ENCODE measurements at regions not wholly inside any gene's neighbourhood (a gene's known extent, or its start where the extent isn't known, plus 50 kb on each side); places are given as distances from the start of the nearest gene placed in this dataset.

- no peak for DNase-seq
Observed at GRCh38 chr2:239619369-239619768, 218.5 kb upstream of the HDAC4 start.

DNA sequence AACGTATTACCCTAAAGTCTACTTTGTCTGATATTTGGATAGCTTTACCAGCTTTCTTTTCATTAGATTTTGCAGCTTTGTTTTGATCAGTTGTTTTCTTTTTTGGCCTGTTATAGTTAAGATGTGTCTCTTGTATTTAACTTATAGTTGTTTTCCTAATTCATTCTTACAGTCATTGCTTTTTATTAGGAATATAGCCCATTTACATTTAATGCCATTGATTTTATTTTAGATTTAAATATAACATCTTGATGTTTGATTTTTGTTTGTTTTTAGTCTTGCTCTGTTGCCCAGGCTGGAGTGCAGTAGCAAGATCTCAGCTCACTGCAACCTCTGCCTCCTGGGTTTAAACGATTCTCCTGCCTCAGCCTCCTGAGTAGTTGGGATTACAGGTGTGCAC lies 215.9 kb upstream of the HDAC4 start:
- DNase-seq = no peak

GRCh38 chr2:239612133-239612532 lies 211.3 kb upstream of the HDAC4 start:
- no peak for DNase-seq

GRCh38 chr2:239611222-239611795 lies 210.5 kb upstream of the HDAC4 start:
- no peak for DNase-seq

DNA sequence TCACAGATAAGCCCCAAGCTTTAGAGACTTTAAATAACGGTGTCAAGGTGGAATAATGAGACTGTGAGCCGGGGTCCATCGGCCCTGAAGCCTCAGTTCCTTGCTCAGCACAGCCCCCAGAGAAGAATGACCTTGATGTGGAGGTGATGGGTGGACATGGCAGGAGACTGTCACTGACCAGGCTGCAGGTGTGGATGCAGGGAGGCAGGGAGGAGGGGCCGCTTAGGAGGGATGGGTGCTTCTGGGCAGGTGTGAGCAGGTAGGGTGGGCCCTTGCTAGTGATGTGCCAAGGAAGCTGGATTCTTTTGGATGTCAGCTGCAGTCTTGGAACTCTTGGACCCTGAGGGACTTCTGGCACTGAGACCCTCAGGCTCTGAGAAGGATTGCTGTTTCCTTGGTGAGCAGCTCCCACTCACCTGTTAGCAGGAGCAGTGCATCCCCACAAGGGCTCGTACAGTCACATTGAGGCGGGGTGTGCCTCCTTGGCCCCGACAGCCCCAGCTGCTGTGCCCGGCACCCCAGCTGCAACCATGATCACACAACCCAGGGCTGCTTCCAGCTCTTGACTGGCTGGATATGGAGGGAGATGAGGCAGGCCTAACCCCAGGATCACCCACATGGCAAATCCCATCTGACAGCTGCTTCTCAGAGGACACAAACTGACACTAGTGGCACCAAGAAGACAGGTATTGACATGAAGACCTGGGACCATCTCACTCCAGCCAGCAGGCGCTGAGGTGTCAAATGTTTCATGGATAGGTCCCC lies 209.8 kb upstream of the HDAC4 start:
- DNase-seq = no peak

- no peak for DNase-seq
Observed at GRCh38 chr2:239609607-239610310, 208.9 kb upstream of the HDAC4 start.

DNA sequence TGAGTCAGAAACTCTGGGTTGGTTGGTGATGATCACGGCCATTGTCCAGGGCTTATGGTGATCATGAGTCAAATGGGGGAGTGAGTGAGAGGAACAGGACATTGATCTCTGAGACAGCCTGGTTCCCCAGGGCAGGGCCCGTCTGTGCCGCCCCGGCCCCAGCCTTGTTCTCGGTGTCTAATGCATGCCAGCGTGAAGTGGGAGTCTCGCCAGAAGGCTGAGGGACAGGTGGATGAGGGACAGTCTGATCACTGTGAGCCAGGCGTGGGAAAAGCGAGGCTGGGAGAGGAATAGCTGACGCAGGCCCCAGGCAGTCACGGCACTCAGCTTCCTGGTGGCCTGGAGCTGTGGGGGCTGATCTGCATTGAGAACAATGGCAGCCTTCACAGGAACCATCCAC lies 208.3 kb upstream of the HDAC4 start:
- peak; percentile 75 for DNase-seq

GRCh38 chr2:239608723-239609122 lies 207.9 kb upstream of the HDAC4 start:
- no peak for DNase-seq

DNA sequence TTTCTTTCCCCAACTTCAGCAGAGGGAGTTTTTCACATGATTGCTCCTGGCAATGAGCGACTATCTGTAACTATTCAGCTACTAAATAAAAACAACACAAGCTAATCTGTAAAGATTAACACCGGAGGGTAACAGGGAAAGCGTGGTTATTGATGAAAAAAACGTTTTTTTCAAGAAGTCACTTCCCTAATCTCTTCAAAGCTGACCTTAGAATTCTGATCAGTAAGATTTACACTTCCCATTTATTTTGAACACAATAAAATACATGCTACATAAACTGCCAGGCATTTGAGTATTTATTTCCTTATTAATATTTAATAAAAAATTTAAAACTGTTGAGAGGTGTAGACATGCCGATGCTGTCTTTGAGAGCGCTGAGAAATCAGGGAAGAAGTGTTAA lies 207.4 kb upstream of the HDAC4 start:
- DNase-seq = no peak

GRCh38 chr2:239607517-239608191 lies 206.8 kb upstream of the HDAC4 start:
- no peak for DNase-seq

DNA sequence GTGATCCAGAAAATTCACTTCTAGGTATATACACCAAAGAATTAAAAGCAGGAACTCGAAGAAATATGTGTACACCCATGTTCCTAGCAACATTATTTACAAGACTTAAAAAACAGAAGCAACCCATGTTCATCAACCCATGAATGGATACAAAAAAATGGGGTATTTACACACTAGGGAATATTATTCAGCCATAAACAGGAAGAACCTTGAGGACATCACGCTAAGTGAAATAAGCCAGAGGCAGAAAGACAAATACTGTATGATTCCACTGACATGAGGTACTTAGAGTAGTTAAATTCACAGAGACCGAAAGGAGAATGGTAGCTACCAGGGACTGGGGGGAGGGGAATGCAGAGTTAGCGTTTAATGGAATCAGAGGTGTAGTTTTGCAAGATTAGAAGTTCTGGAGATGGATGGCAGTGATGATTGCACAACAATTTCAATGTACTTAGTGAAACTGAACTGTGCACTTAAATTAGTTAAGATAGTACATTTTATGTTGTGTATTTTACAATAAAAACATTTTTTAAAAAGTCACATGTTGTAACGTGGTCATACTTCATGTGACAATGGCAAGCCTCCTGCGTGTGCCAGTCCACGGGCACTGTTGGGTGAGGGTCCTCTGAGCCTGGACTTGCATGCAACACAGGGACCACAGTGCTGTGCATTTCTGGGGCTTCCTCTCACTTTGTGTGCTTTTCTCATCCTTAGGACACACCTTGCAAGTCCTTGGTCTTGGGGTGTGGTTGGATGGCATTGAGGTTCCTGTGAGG lies 206.1 kb upstream of the HDAC4 start:
- no peak for DNase-seq

GRCh38 chr2:239605976-239606375 lies 205.2 kb upstream of the HDAC4 start:
- no peak for DNase-seq

- no peak for DNase-seq
Observed at GRCh38 chr2:239605409-239605808, 204.6 kb upstream of the HDAC4 start.

DNA sequence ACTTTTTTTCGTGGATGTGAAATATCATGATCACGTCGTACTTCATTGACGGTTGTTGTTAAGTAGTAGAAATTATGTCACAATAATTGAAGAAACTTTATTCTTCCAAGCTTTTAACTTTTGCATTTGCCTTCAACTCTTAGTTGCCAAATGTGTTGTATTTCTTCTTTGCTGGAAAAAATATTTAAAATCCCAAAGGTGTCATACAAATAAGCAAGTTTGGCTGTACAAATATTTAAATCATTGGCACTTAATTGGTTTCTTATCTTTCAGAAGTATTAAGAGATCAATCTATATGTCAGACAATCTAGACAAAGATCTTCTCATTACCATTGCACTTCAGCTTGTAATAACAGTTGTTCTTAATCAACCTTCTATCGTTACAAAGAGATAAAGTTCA lies 204.0 kb upstream of the HDAC4 start:
- DNase-seq = no peak

- DNase-seq = no peak
Observed at GRCh38 chr2:239603411-239604356, 202.9 kb upstream of the HDAC4 start.

DNA sequence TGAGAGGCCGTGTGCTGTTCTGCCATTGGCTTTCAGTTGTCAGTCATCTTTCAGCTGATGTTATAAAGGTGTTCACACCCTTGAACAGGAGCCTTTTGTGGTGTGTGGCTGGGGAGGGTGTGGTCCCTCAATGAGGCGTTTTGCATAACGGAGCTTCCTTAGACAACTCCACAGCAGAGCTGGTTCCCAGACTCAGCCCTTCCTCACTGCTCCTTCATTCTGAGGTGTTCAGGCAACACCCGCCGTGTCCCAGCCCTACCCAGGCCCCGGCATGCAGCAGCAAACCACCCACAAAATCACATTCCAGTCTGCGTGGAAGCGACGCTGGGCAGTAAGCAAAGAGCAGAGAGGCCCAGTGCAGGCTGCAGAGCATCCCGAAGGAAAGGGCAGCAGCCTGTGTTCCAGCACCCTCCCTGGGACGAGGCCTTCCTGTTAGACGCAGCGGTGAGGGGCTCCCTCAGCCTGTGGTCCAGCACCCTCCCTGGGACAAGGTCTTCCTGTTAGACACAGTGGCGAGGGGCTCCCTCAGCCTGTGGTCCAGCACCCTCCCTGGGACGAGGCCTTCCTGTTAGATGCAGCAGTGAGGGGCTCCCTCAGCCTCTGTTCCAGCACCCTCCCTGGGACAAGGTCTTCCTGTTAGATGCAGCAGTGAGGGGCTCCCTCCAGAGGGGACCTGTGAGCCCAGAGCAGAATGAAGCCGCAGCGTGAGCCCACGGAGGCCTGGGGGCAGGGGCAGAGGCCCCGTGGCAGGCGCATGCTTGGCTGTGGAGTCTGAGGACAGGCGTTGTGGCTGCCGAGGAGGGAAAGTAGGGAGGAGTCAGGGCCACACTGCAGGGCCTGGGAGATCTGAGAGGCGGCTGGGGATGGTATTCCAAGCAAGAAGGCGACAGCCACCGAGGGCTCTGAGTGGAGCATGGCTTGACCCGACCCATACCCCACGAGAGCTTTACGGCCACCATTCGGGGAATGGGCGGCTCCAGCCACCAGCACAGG lies 201.8 kb upstream of the HDAC4 start:
- DNase-seq = no peak

DNA sequence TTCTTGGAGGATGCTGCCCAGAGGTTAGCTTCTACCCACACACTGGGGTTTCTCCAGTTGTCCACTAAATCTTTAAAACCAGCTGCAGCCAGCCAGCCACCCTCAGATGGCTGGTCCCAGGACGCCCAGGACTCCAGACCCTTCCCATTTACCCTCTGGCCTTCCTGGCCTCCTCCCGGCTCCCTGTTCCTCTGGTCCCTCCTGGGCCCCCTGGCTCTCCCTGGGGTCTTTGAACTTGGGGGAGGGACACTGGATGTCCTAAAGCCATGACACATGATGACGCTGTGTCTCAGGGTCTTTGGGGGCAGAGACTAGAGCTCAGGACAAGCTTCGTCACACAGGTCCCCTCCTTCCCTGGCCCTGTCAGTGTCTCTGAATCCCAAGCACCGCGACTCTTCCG lies 201.1 kb upstream of the HDAC4 start:
- no peak for DNase-seq

- no peak for DNase-seq
Observed at GRCh38 chr2:239601201-239601851, 200.5 kb upstream of the HDAC4 start.

GRCh38 chr2:239600650-239601049 lies 199.8 kb upstream of the HDAC4 start:
- DNase-seq = no peak

All from tongue (tissue), 1 donor.